ENCODE measurements at regions not wholly inside any gene's neighbourhood (a gene's known extent, or its start where the extent isn't known, plus 50 kb on each side); places are given as distances from the start of the nearest gene placed in this dataset.

DNA sequence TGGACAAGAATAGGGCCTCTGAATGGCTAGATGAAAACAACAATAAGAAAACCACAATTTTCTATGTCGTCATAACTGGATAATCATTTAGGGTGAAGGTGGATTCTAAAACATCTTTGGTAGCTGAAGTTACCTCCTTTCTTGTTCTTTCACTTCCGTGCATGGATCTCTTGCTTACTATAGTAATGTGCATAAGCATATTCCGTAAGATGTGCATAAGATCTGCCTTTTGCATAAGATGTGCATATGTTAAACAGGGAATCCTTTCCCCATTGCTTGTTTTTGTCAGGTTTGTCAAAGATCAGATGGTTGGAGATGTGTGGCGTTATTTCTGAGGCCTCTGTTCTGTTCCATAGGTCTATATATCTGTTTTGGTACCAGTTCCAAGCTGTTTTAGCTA is 353.6 kb downstream of the MTX2 start:
- no peak for ATAC-seq
- TF ChIP-seq ISL1 (CRISPR knock-in tag; IDR thresholded peaks at IDR 0.05) (no peak), BACH2 (CRISPR knock-in tag; IDR thresholded peaks at IDR 0.05; ENCODE audit: borderline replicate concordance) (no peak), ZFP30 (CRISPR knock-in tag; IDR thresholded peaks at IDR 0.05) (no peak), SNAI2 (CRISPR knock-in tag; IDR thresholded peaks at IDR 0.05) (no peak), ARNTL (CRISPR knock-in tag; IDR thresholded peaks at IDR 0.05; ENCODE audit: borderline replicate concordance, low read depth) (no peak), TOX (CRISPR knock-in tag; IDR thresholded peaks at IDR 0.05; ENCODE audit: borderline replicate concordance) (no peak), CSDC2 (CRISPR knock-in tag; IDR thresholded peaks at IDR 0.05) (no peak), ZFP3 (CRISPR knock-in tag; IDR thresholded peaks at IDR 0.05) (no peak), ZNF70 (CRISPR knock-in tag; IDR thresholded peaks at IDR 0.05) (no peak)

DNA sequence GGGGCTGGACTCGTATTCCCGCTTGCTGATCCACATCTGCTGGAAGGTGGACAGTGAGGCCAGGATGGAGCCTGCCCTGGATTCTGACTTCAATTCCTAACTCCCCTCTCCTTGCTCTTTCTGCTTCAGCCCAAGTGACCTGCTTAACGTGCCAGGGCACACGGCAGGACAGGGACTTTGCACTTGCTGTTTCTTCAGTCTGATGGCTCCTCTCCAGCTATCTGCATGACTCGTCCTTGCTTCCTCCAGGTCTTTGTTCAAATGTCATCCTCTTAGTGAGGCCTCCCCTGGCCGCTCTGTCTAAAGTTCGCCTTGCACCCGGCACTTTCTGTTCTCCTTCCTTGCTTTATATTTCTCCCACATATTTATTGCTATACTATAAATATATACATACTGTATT is 357.6 kb downstream of the MTX2 start:
- TF ChIP-seq SNAI2 (CRISPR knock-in tag; IDR thresholded peaks at IDR 0.05) (no peak), PPARA (CRISPR knock-in tag; IDR thresholded peaks at IDR 0.05; ENCODE audit: borderline replicate concordance) (no peak), CSDC2 (CRISPR knock-in tag; IDR thresholded peaks at IDR 0.05) (no peak), ISL1 (CRISPR knock-in tag; IDR thresholded peaks at IDR 0.05) (no peak), TOX (CRISPR knock-in tag; IDR thresholded peaks at IDR 0.05; ENCODE audit: borderline replicate concordance) (no peak), BACH2 (CRISPR knock-in tag; IDR thresholded peaks at IDR 0.05; ENCODE audit: borderline replicate concordance) (no peak), ZNF565 (CRISPR knock-in tag; conservative IDR thresholded peaks at IDR 0.05; ENCODE audit: low read depth) (no peak), ZC3H10 (CRISPR knock-in tag; IDR thresholded peaks at IDR 0.05) (no peak), ESRRG (CRISPR knock-in tag; IDR thresholded peaks at IDR 0.05) (no peak), GLIS3 (CRISPR knock-in tag; IDR thresholded peaks at IDR 0.05) (no peak)
- TF ChIP-seq, protein P1, sequence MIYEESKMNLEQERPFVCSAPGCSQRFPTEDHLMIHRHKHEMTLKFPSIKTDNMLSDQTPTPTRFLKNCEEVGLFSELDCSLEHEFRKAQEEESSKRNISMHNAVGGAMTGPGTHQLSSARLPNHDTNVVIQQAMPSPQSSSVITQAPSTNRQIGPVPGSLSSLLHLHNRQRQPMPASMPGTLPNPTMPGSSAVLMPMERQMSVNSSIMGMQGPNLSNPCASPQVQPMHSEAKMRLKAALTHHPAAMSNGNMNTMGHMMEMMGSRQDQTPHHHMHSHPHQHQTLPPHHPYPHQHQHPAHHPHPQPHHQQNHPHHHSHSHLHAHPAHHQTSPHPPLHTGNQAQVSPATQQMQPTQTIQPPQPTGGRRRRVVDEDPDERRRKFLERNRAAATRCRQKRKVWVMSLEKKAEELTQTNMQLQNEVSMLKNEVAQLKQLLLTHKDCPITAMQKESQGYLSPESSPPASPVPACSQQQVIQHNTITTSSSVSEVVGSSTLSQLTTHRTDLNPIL (CRISPR knock-in tag; IDR thresholded peaks at IDR 0.05; ENCODE audit: low read depth), result no peak
- no peak for ATAC-seq

DNA sequence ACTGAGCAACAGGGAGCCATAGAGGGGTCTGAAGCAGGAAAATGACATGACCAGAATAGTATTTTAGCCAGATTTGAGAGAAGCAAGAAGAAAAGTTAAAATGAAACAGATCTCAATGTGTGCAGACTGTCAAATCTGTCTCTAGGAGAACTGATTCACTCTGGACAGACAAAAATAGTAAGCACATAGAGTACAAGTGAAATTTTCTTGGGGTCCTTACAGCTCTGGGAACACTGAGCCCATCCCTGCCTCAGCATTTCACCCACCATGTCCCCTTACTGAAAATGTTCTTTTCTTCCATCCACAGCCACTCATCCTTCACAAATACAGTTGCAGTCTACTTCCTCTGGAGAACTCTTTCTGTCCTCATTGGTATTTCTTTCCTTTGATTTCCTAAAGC is 359.2 kb downstream of the MTX2 start:
- ATAC-seq, result no peak

More for the DNA sequence above, 359.2 kb downstream of the MTX2 start:
- no peak for TF ChIP-seq ARNTL (CRISPR knock-in tag; IDR thresholded peaks at IDR 0.05; ENCODE audit: borderline replicate concordance, low read depth)
- TF ChIP-seq ZFP30 (CRISPR knock-in tag; IDR thresholded peaks at IDR 0.05), result no peak
- TF ChIP-seq TOX (CRISPR knock-in tag; IDR thresholded peaks at IDR 0.05; ENCODE audit: borderline replicate concordance), result no peak
- TF ChIP-seq SNAI2 (CRISPR knock-in tag; IDR thresholded peaks at IDR 0.05), result no peak
- TF ChIP-seq ISL1 (CRISPR knock-in tag; IDR thresholded peaks at IDR 0.05), result no peak
- TF ChIP-seq, protein P2, sequence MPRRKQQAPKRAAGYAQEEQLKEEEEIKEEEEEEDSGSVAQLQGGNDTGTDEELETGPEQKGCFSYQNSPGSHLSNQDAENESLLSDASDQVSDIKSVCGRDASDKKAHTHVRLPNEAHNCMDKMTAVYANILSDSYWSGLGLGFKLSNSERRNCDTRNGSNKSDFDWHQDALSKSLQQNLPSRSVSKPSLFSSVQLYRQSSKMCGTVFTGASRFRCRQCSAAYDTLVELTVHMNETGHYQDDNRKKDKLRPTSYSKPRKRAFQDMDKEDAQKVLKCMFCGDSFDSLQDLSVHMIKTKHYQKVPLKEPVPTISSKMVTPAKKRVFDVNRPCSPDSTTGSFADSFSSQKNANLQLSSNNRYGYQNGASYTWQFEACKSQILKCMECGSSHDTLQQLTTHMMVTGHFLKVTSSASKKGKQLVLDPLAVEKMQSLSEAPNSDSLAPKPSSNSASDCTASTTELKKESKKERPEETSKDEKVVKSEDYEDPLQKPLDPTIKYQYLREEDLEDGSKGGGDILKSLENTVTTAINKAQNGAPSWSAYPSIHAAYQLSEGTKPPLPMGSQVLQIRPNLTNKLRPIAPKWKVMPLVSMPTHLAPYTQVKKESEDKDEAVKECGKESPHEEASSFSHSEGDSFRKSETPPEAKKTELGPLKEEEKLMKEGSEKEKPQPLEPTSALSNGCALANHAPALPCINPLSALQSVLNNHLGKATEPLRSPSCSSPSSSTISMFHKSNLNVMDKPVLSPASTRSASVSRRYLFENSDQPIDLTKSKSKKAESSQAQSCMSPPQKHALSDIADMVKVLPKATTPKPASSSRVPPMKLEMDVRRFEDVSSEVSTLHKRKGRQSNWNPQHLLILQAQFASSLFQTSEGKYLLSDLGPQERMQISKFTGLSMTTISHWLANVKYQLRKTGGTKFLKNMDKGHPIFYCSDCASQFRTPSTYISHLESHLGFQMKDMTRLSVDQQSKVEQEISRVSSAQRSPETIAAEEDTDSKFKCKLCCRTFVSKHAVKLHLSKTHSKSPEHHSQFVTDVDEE (CRISPR knock-in tag; IDR thresholded peaks at IDR 0.05), result no peak
- TF ChIP-seq TCF4 (CRISPR knock-in tag; IDR thresholded peaks at IDR 0.05; ENCODE audit: borderline replicate concordance), result no peak
- no peak for TF ChIP-seq OSR1 (CRISPR knock-in tag; IDR thresholded peaks at IDR 0.05)
- no peak for TF ChIP-seq ZNF8 (CRISPR knock-in tag; IDR thresholded peaks at IDR 0.05)
- TF ChIP-seq ZNF565 (CRISPR knock-in tag; conservative IDR thresholded peaks at IDR 0.05; ENCODE audit: low read depth), result no peak
- TF ChIP-seq, protein P3, sequence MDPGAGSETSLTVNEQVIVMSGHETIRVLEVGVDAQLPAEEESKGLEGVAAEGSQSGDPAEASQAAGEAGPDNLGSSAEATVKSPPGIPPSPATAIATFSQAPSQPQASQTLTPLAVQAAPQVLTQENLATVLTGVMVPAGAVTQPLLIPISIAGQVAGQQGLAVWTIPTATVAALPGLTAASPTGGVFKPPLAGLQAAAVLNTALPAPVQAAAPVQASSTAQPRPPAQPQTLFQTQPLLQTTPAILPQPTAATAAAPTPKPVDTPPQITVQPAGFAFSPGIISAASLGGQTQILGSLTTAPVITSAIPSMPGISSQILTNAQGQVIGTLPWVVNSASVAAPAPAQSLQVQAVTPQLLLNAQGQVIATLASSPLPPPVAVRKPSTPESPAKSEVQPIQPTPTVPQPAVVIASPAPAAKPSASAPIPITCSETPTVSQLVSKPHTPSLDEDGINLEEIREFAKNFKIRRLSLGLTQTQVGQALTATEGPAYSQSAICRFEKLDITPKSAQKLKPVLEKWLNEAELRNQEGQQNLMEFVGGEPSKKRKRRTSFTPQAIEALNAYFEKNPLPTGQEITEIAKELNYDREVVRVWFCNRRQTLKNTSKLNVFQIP (CRISPR knock-in tag; IDR thresholded peaks at IDR 0.05; ENCODE audit: borderline replicate concordance, low read depth), result no peak
- no peak for TF ChIP-seq BACH2 (CRISPR knock-in tag; IDR thresholded peaks at IDR 0.05; ENCODE audit: borderline replicate concordance)
- TF ChIP-seq ZNF70 (CRISPR knock-in tag; IDR thresholded peaks at IDR 0.05), result no peak
- TF ChIP-seq GLIS3 (CRISPR knock-in tag; IDR thresholded peaks at IDR 0.05), result no peak
- no peak for TF ChIP-seq ESRRG (CRISPR knock-in tag; IDR thresholded peaks at IDR 0.05)
- TF ChIP-seq ZC3H10 (CRISPR knock-in tag; IDR thresholded peaks at IDR 0.05), result no peak
- TF ChIP-seq, protein P4, sequence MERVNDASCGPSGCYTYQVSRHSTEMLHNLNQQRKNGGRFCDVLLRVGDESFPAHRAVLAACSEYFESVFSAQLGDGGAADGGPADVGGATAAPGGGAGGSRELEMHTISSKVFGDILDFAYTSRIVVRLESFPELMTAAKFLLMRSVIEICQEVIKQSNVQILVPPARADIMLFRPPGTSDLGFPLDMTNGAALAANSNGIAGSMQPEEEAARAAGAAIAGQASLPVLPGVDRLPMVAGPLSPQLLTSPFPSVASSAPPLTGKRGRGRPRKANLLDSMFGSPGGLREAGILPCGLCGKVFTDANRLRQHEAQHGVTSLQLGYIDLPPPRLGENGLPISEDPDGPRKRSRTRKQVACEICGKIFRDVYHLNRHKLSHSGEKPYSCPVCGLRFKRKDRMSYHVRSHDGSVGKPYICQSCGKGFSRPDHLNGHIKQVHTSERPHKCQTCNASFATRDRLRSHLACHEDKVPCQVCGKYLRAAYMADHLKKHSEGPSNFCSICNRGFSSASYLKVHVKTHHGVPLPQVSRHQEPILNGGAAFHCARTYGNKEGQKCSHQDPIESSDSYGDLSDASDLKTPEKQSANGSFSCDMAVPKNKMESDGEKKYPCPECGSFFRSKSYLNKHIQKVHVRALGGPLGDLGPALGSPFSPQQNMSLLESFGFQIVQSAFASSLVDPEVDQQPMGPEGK (CRISPR knock-in tag; IDR thresholded peaks at IDR 0.05; ENCODE audit: borderline replicate concordance), result no peak
